Skeletal muscle satellite cell (primary cell): ENCODE measurements at regions not wholly inside any gene's neighbourhood (a gene's known extent, or its start where the extent isn't known, plus 50 kb on each side); places are given as distances from the start of the nearest gene placed in this dataset.

Experiments used
- H3K27me3 ChIP-seq: 2 replicates; pipeline ENCODE4 v1.7.0; 2013; ENCODE audit warnings: low read length; ENCODE audit not compliant: control insufficient read depth, insufficient read depth
- H3K36me3 ChIP-seq: 2 replicates; pipeline ENCODE4 v1.7.0; 2013; ENCODE audit warnings: mild to moderate bottlenecking, control low read depth, low read length; ENCODE audit not compliant: insufficient read depth
- H3K4me1 ChIP-seq: 2 replicates; pipeline ENCODE4 v1.7.0; 2013; ENCODE audit warnings: low read length; ENCODE audit not compliant: control insufficient read depth, insufficient read depth
- H3K4me2 ChIP-seq: 2 replicates; pipeline ENCODE4 v1.7.0; 2013; ENCODE audit warnings: mild to moderate bottlenecking, low read length
- H3K4me3 ChIP-seq: 2 replicates; pipeline ENCODE4 v1.7.0; 2013; ENCODE audit warnings: low read length
- H3K9ac ChIP-seq: 2 replicates; pipeline ENCODE4 v1.7.0; 2013; ENCODE audit warnings: mild to moderate bottlenecking, low read depth, low read length, moderate library complexity
- H3K9me3 ChIP-seq: replicated peaks from 2 replicates; pipeline ENCODE4 v1.7.0; 2013; ENCODE audit warnings: mild to moderate bottlenecking, control low read depth, low read length

GRCh38 chr12:84741031-84741430, 171.6 kb downstream of the SLC6A15 start:
- no peaks in the 10 kb centered on the region for H3K9me3 ChIP-seq
- peaks cover 8% of the 10 kb centered on the region for H3K4me1 ChIP-seq
- no peaks in the 10 kb centered on the region for H3K27me3 ChIP-seq
- H3K36me3 ChIP-seq = no peaks in the 10 kb centered on the region
- no peak overlapping the region for H3K4me3 ChIP-seq
- H3K4me2 ChIP-seq = no peak overlapping the region
- no peak overlapping the region for H3K9ac ChIP-seq

DNA sequence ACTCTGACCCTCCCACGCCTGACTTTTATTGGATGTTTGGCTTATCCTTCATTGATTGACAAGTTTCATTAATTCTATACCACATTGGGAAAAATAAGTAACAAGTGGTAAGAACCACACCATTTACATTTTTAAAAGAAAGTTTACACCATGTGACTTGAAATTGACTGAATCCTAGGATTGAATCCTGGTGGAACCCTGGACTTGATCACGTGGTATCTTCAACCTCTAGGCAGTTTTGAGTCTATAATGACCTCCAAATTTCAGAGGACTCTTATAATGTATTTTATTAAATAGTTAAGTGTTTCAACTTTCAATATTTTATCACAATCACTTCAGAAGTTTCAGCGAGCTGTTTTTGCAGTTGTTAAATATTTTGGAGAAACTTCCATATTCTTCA, 172.0 kb downstream of the SLC6A15 start:
- H3K36me3 ChIP-seq = no peaks in the 10 kb centered on the region
- no peak overlapping the region for H3K9ac ChIP-seq
- H3K4me1 ChIP-seq = peaks cover 8% of the 10 kb centered on the region
- no peak overlapping the region for H3K4me3 ChIP-seq
- H3K4me2 ChIP-seq = no peak overlapping the region
- H3K9me3 ChIP-seq = no peaks in the 10 kb centered on the region
- H3K27me3 ChIP-seq = no peaks in the 10 kb centered on the region

DNA sequence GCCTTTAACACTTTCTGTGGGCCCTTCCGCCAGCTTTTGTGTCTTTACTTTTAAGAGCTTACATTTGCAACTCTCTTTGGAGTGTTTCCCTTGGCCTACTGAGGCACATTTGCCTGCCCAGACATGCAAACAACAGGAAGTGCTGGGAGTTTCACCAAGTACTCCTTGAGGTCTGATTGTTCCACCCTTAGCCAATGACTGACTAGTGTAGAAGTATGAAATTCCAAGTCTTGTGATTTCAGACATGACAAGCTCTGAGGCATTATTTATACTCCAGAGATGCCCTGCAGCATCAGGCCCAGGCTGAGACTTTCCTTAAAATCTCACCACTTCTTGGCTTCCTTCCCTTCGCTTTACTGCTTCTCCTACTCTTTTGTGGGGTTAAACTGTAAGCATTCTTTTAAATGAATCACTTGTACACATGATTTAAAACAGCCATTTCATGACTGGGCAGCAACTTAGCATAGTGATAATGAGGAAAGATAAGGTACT, 174.1 kb downstream of the SLC6A15 start:
- H3K9ac ChIP-seq = no peak overlapping the region

DNA sequence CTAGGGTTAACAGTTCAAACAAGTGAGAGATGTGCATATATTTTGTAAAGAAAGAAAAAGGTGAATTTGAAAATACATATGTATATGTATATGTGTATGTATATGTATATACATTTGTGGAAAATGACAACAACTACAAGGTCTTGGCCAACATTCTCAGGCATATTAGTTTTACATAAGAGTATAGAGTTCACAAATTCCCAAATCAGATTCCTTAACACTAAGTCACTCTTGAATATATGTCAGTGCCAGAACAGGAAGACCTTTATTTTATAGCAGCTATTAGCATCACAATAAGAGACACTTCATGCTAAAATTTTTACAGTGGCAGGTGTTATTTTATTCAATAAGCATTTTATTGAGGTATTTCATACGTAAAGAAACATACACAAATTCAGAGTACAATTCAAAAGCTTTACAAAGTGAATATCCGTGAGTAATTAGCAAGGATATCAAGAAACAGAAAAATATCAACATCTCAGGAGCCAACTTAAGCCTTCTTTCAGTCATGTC, 179.7 kb downstream of the SLC6A15 start:
- Histone ChIP-seq H3K9ac (no peak overlapping the region), H3K36me3 (no peaks in the 10 kb centered on the region), H3K4me2 (no peak overlapping the region), H3K4me3 (no peak overlapping the region), H3K27me3 (no peaks in the 10 kb centered on the region), H3K9me3 (no peaks in the 10 kb centered on the region), H3K4me1 (no peaks in the 10 kb centered on the region)

More for the DNA sequence above, 174.1 kb downstream of the SLC6A15 start:
- Histone ChIP-seq H3K4me2 (no peak overlapping the region), H3K4me1 (peaks cover 8% of the 10 kb centered on the region), H3K36me3 (no peaks in the 10 kb centered on the region), H3K9me3 (no peaks in the 10 kb centered on the region), H3K4me3 (no peak overlapping the region), H3K27me3 (no peaks in the 10 kb centered on the region)

DNA sequence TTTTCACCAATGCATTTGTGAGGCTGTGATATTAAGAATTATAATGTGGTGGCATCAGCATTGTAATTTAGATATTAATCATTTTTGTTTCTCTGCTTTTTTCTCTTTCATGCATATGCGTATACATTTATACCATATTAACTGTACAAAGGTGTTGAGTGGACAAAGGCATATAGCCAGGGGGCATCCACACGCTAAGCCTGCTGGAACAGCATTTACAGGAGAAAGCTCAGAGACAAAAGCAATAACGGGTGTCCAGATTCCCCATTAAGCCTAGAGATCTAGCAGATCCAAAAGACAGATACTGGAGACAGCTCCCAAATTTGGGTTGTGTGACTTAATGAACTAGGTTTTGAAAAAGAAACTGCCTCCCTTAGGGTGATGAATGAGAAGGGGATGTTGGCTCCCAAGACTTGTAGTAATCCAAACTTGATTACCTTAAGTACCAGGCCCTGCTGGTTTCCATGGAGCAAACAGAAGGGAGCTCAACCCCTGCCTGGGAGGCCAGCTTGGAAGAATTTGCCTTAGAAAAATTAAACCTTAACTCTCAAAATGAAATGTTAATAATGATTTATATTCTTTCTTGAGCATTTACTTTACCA, 181.9 kb downstream of the SLC6A15 start:
- Histone ChIP-seq H3K4me2 (no peak overlapping the region), H3K9ac (no peak overlapping the region), H3K9me3 (no peaks in the 10 kb centered on the region), H3K36me3 (no peaks in the 10 kb centered on the region), H3K4me3 (no peak overlapping the region), H3K27me3 (no peaks in the 10 kb centered on the region), H3K4me1 (no peaks in the 10 kb centered on the region)

- H3K9ac ChIP-seq = no peak overlapping the region
- no peaks in the 10 kb centered on the region for H3K4me1 ChIP-seq
- H3K9me3 ChIP-seq = no peaks in the 10 kb centered on the region
- H3K4me3 ChIP-seq = no peak overlapping the region
- no peaks in the 10 kb centered on the region for H3K36me3 ChIP-seq
- no peak overlapping the region for H3K4me2 ChIP-seq
- no peaks in the 10 kb centered on the region for H3K27me3 ChIP-seq
Observed at GRCh38 chr12:84727961-84728360, 184.6 kb downstream of the SLC6A15 start.

GRCh38 chr12:84726780-84727179, 185.8 kb downstream of the SLC6A15 start:
- H3K4me3 ChIP-seq = no peak overlapping the region
- H3K27me3 ChIP-seq = no peaks in the 10 kb centered on the region
- H3K4me1 ChIP-seq = no peaks in the 10 kb centered on the region
- no peaks in the 10 kb centered on the region for H3K9me3 ChIP-seq
- no peaks in the 10 kb centered on the region for H3K36me3 ChIP-seq
- H3K9ac ChIP-seq = no peak overlapping the region
- no peak overlapping the region for H3K4me2 ChIP-seq

DNA sequence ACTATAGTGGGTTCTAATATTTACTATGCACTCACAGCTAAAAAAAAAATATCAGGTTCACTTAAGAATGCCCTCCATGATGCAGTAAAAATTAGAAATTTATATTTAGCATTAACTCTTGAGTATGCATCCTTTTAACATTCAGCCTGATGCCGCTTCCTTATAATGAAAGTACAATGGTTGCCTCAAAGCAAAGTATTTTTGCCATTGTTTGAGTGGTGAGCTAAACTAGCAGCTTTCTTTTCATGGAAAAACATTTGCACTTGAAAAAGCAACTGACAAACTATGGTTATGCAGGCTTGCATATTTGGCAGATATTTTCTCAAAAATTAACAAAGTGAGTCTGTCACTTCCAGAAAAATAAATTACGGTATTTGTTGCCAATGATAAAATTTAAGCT, 188.6 kb downstream of the SLC6A15 start:
- Histone ChIP-seq H3K9me3 (no peaks in the 10 kb centered on the region), H3K4me1 (no peaks in the 10 kb centered on the region), H3K9ac (no peak overlapping the region), H3K36me3 (no peaks in the 10 kb centered on the region), H3K4me3 (no peak overlapping the region), H3K4me2 (no peak overlapping the region), H3K27me3 (no peaks in the 10 kb centered on the region)

- no peaks in the 10 kb centered on the region for H3K27me3 ChIP-seq
- H3K9me3 ChIP-seq = no peaks in the 10 kb centered on the region
- H3K4me3 ChIP-seq = no peak overlapping the region
- H3K9ac ChIP-seq = no peak overlapping the region
- no peaks in the 10 kb centered on the region for H3K36me3 ChIP-seq
- no peak overlapping the region for H3K4me2 ChIP-seq
- no peaks in the 10 kb centered on the region for H3K4me1 ChIP-seq
Observed at GRCh38 chr12:84719997-84720396, 192.6 kb downstream of the SLC6A15 start.

GRCh38 chr12:84718906-84719305, 193.7 kb downstream of the SLC6A15 start:
- Histone ChIP-seq H3K9ac (no peak overlapping the region), H3K27me3 (no peaks in the 10 kb centered on the region), H3K4me2 (no peak overlapping the region), H3K9me3 (no peaks in the 10 kb centered on the region), H3K4me3 (no peak overlapping the region), H3K36me3 (no peaks in the 10 kb centered on the region), H3K4me1 (no peaks in the 10 kb centered on the region)

GRCh38 chr12:84712747-84713146, 199.9 kb downstream of the SLC6A15 start:
- Histone ChIP-seq H3K36me3 (no peaks in the 10 kb centered on the region), H3K4me1 (no peaks in the 10 kb centered on the region), H3K9ac (no peak overlapping the region), H3K4me3 (no peak overlapping the region), H3K27me3 (no peaks in the 10 kb centered on the region), H3K9me3 (no peaks in the 10 kb centered on the region), H3K4me2 (no peak overlapping the region)

DNA sequence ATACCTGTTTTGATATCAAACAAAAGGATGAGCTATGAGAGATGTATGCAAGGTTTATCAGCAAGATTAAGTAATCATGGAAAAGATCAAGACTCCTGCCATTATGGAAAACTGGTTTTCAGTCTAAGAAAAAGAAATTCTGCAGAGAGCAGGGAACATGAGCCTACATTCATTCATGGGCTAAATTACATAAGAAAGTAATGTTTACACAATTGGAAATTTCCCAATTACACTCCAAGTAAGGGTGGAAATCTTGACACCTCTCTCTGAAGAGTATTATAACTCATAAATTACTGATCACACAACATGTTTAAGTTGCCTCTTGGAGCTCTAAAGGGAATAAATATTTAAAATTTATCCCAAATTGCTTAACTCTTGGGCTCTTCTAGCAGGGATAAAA, 206.2 kb downstream of the SLC6A15 start:
- no peaks in the 10 kb centered on the region for H3K9me3 ChIP-seq
- H3K27me3 ChIP-seq = no peaks in the 10 kb centered on the region
- H3K4me3 ChIP-seq = no peak overlapping the region
- H3K36me3 ChIP-seq = no peaks in the 10 kb centered on the region
- no peak overlapping the region for H3K9ac ChIP-seq
- no peak overlapping the region for H3K4me2 ChIP-seq
- H3K4me1 ChIP-seq = peaks cover 6% of the 10 kb centered on the region
